SW480 (cell line): ENCODE measurements at regions not wholly inside any gene's neighbourhood (a gene's known extent, or its start where the extent isn't known, plus 50 kb on each side); places are given as distances from the start of the nearest gene placed in this dataset.
A peak's percentile ranks its signal among the peaks of the same experiment; 100 is the strongest.
"Not testable (repeated sequence)": the region's sequence is repeated elsewhere in the genome, so short reads cannot be mapped to it uniquely, and the experiment has no call there.

Experiments
- DNase-seq: peaks from one replicate; pipeline ENCODE4 v3.0.0-alpha.2; 2016; ENCODE audit warnings: low spot score

DNA sequence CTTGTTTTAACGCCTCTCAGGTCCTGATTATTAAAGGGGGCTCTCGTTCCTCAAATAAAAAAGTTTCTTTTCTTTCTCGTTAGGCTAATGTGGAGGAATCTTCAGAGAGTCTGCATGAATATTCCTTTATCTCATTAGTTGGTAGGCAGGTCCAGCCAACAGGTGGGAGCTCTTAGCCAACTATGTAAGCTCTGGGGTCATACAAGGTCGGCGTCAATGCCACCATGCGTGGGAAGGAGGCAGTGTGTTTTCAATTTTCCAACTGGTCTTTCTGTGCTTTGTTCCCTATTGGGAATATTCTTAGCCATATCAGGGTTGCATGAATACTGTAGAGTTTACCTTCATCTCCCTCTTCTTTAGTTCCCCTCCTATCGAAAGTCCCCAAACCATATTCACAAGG is 118.5 kb upstream of the SVIL start:
- no peak for DNase-seq

GRCh38 chr10:29751684-29752083 is 116.9 kb upstream of the SVIL start:
- no peak for DNase-seq

- no peak for DNase-seq
These were observed 116.5 kb upstream of the SVIL start for GRCh38 chr10:29751240-29751639.

GRCh38 chr10:29749150-29749549 is 114.4 kb upstream of the SVIL start:
- DNase-seq = no peak

DNA sequence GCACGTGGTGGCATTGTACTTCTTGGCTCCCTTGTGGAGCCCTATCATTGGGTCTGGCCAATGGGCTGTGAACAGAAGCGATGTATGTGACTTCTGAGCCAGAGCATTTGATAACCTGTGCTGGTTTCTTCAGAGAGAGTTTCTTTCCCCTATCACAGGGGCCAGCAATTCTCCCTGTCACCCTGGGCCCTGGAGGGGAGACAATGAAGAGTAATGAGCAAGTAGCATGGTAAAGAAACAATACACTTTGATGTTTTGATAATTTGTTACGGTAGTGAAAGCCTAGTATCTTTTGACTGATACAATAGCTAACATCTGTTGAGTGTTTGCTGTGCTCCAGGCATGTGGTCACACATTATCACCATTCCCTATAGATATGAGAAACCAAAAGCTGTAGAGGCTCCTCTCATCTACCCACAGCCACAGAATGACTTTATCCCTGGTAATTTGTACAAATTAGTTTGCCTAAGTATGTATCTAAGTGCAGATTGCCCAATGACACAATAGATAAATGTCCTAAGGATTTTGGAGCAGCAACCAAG is 113.4 kb upstream of the SVIL start:
- DNase-seq = no peak

- DNase-seq = no peak
These were observed 111.5 kb upstream of the SVIL start for GRCh38 chr10:29746080-29746797.

GRCh38 chr10:29740981-29741545 is 106.3 kb upstream of the SVIL start:
- no peak for DNase-seq

GRCh38 chr10:29738341-29738740 is 103.6 kb upstream of the SVIL start:
- DNase-seq = no peak

DNA sequence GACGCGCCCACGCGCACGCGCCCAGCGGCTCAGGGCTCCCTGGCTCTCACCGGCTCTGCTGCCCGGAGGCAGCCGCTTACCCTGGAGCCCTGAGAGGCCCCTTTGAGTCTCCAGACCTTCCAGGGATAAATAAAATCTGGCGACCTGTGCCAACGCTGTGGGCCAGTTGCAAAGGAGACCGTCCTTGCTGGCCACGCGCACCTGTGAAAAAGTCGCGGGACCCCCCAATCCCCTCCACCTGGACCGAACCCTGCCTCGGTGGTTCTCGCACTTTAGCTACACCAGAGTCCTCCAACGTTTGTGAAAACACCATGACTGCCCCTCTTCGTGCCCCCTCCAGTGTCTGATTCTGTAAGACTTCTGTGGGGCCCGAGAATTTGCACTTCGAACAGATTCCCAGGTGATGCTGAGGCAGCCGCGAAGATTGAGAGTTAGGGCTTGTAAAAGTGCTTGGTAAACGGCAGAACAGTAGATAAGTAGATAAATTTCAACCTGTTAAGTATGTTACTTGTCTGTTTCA is 102.4 kb upstream of the SVIL start:
- DNase-seq = no peak

DNA sequence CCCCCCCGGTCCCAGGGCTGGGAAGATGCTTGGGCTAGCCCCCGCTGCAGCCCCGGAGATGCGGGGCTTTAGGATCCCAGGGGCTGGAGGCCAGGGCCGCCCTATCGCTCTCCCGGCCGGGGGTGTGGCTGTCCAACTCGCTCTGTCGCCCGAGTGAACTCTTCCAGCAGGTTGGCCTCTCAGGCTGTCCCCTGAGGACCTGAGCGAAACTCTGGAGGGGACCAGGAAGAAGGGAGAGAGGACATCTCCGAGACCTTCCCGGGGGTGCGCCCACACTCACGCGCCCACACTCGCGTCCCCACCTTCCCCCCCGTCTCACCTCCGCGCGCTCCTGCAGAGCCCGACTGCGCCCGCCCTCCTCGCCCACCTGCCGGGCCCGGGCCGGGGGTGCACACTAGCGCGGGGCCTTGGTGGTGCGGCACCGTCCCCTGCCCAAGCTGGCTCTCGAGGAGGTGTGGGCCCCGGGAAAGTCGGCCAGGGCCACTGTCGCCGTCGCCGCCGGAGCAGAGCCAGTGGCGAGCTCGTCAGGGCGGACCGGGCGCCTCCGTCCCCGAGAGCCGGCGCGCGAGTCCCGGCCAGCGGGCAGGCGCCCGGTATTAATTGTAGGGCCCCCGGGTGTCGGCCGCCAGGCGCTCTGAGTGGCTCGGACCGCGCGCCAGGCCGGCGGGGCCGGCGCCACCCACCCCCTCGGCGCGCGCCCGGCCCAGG is 101.7 kb upstream of the SVIL start:
- DNase-seq = peak; percentile 61

- DNase-seq = peak; percentile 82
These were observed 101.0 kb upstream of the SVIL start for GRCh38 chr10:29735628-29736365.

GRCh38 chr10:29734962-29735627 is 100.3 kb upstream of the SVIL start:
- peak; percentile 48 for DNase-seq

DNA sequence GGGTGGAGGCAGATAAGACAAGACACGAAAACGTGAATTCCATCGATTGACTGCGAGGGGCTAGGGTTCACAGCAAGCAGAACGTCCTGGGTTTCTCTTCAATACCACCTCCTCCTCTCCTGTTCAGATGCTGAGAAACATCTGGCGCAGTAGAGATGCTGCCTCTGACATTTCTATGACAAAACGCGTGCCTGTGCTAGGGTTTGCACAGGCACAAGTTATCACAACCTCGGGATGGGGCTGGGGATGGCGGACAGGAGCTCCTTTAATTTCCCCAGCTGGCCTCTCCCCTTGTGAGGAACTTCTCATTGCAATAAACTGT is 99.8 kb upstream of the SVIL start:
- DNase-seq = no peak

DNA sequence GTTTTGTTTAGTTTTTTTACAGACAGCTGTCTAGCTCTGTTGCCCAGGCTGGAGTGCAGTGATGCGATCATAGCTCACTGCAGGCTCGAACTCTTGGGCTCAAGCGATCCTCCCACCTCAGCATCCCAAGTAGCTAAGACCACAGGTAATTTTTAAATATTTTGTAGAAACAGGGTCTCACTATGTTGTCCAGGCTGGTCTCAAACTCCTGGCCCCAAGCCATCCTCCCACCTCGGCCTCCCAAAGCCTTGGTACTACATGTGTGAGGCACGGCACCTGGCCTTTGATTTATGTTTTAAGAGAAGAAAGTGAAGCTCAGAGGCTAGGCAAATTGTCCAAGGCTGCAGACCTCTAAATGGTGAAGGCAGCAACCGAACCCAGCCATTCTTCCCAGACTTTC is 98.6 kb upstream of the SVIL start:
- no peak for DNase-seq

DNA sequence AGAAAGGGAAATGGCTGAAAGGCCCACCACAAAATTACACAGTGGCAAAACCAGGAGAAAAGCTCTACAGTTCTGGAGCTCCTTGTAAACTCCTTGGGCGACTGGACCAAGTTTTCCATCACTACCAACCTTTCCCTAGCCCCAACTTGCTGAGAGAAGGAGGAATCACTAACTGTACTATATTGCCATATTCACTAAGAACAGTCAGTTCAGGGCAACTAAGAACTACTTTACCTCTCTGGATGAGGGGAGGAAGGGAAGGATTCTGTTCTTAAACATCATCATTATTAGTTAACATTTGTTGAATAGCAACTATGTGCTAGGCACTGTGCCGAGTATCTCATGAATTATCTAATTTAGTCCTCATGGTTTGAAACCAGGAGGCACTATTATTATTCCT is 98.1 kb upstream of the SVIL start:
- no peak for DNase-seq

DNA sequence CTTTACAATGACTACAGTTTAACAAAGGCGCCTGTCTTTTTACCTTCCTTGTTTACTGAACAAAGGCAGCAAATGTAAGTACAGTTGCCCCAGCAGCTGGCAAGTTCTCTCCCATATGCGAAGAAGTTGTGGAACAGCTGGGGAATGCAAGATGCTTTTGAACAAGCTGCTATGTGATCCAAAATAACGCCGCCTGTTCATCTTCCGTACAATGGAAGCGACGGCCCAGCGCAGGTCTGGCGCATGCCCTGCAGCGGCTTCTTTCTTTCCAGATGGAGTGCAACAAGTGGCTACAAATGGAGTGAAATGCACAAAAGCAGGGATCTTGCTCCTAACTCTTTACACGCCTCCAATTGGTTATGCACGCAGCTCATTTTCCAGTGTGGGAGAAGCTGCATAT is 97.0 kb upstream of the SVIL start:
- DNase-seq = no peak

DNA sequence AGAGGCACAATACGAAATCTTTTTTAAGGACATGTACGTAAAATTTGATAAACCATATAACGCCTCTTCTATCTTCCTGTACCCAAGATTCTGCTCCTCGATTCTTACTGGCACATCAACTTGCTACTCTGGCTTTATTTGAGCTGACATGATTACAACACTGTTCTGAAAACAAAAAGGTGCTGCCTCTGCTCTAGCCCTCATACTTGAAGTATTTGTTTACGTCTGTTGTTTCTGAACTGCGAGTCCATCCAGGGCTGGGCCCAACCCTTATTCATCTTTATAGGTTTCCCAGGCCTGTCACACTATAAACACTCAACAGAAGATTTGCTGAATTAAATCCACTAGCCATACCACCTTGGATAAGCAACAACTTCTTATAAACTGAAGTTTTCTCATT is 96.2 kb upstream of the SVIL start:
- DNase-seq = no peak

- no peak for DNase-seq
These were observed 95.7 kb upstream of the SVIL start for GRCh38 chr10:29730458-29730857.

- no peak for DNase-seq
These were observed 93.8 kb upstream of the SVIL start for GRCh38 chr10:29728541-29729049.

DNA sequence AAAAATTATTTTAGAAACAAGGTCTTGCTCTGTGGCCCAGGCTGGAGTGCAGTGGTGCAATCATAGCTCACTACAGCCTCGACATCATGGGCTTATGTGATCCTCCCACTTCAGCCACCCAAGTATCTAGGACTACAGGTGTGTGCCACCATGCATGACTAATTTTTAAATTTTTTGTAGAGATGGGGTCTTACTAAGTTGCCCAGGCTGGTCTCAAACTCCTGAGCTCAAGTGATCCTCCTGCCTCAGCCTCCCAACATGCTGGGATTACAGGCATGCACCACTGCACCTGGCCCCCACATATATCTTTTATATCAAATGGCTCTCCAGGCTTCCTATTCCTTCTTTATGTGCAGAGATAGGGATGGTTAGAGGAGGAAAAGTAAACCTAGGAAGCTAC is 91.2 kb upstream of the SVIL start:
- not testable (repeated sequence) for DNase-seq

GRCh38 chr10:29725133-29725720 is 90.5 kb upstream of the SVIL start:
- no peak for DNase-seq
